Cardiac muscle cell (in vitro differentiated cells and primary cell): ENCODE measurements at regions not wholly inside any gene's neighbourhood (a gene's known extent, or its start where the extent isn't known, plus 50 kb on each side); places are given as distances from the start of the nearest gene placed in this dataset.

Source experiments
- DNase-seq, 2 donors: peaks; one replicate each; pipeline versions ENCODE4 v3.0.0 to v3.0.0-alpha.2; 2010 to 2017; ENCODE audit warnings: low read depth in 1 of 2, low spot score in 1 of 2
- H3K27ac ChIP-seq: fragments of 200-600 bp; sonication (generic); 2 replicates; pipeline ENCODE4 v1.5.1; 2016
- H3K27me3 ChIP-seq: fragments of 200-600 bp; sonication (generic); 2 replicates; pipeline ENCODE4 v1.6.0; 2016; ENCODE audit warnings: control low read depth
- H3K36me3 ChIP-seq: fragments of 200-600 bp; sonication (generic); 2 replicates; pipeline ENCODE4 v1.5.1; 2016; ENCODE audit warnings: control low read depth
- H3K4me1 ChIP-seq: fragments of 200-600 bp; sonication (generic); 2 replicates; pipeline ENCODE4 v1.8.1; 2017; ENCODE audit warnings: low read depth, mild to moderate bottlenecking, mixed run types
- H3K4me3 ChIP-seq: fragments of 200-600 bp; sonication (generic); 2 replicates; pipeline ENCODE4 v1.5.1; 2016; ENCODE audit warnings: mild to moderate bottlenecking
- H3K9me3 ChIP-seq: fragments of 200-600 bp; sonication (generic); 2 replicates; pipeline ENCODE4 v1.5.1; 2017; ENCODE audit warnings: low read depth, mild to moderate bottlenecking, control low read depth
- TF ChIP-seq, protein P1 (sequence below): IDR thresholded peaks from 2 replicates; pipeline ENCODE4 v1.5.1; 2012; ENCODE audit warnings: low read depth, mild to moderate bottlenecking, low read length

DNA sequence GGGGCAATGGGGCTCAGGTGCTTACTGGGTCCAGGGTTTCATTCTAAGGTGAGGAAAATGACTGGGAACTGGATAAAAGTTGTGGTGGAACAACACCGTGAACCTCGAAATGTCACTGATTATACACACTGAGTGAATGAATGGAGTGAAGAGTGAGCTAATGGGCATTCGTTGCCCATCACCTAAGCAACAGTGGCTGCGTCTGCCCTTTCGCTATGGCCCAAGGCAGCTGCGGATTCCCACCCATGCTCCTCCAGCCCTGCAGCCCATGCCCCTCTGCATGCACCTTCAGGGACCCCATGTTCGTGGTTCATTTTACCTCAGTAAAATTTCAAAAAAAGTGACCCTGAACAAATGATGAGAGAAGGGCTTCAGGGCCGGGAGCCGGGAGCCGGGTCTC is 196.3 kb downstream of the CTTN start:
- DNase-seq: no peak
- H3K4me3 ChIP-seq: no peak overlapping the region
- TF ChIP-seq, protein P1, sequence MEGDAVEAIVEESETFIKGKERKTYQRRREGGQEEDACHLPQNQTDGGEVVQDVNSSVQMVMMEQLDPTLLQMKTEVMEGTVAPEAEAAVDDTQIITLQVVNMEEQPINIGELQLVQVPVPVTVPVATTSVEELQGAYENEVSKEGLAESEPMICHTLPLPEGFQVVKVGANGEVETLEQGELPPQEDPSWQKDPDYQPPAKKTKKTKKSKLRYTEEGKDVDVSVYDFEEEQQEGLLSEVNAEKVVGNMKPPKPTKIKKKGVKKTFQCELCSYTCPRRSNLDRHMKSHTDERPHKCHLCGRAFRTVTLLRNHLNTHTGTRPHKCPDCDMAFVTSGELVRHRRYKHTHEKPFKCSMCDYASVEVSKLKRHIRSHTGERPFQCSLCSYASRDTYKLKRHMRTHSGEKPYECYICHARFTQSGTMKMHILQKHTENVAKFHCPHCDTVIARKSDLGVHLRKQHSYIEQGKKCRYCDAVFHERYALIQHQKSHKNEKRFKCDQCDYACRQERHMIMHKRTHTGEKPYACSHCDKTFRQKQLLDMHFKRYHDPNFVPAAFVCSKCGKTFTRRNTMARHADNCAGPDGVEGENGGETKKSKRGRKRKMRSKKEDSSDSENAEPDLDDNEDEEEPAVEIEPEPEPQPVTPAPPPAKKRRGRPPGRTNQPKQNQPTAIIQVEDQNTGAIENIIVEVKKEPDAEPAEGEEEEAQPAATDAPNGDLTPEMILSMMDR: no peak

DNA sequence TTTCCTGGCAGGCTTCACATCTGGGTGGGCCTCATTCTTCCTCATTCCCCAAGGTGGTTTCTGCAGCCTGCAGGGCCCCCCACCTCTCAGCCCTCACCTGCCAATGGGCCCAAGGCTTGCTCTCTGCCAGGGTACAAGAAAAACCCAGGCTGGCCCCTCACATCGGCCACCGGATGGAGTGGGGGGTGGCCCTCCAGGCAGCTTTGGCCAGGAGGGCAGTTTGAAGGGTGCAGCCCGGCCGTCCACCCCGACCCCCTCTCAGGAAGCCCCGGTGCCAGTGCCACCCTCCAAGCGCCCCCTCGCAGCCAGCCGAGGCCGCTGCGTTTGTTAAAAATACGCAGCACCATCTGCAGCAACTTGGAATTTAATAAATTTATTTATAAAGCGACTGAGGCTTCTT is 196.7 kb downstream of the CTTN start:
- Histone ChIP-seq H3K36me3 (no peaks in the 10 kb centered on the region), H3K4me3 (no peak overlapping the region), H3K4me1 (no peaks in the 10 kb centered on the region), H3K9me3 (no peaks in the 10 kb centered on the region), H3K27me3 (no peaks in the 10 kb centered on the region), H3K27ac (no peak overlapping the region)
- TF ChIP-seq, protein P1: no peak
- DNase-seq: no peak

More for the DNA sequence above, 196.3 kb downstream of the CTTN start:
- H3K9me3 ChIP-seq: no peaks in the 10 kb centered on the region
- H3K4me1 ChIP-seq: no peaks in the 10 kb centered on the region
- no peak overlapping the region for H3K27ac ChIP-seq
- no peaks in the 10 kb centered on the region for H3K27me3 ChIP-seq
- H3K36me3 ChIP-seq: no peaks in the 10 kb centered on the region

DNA sequence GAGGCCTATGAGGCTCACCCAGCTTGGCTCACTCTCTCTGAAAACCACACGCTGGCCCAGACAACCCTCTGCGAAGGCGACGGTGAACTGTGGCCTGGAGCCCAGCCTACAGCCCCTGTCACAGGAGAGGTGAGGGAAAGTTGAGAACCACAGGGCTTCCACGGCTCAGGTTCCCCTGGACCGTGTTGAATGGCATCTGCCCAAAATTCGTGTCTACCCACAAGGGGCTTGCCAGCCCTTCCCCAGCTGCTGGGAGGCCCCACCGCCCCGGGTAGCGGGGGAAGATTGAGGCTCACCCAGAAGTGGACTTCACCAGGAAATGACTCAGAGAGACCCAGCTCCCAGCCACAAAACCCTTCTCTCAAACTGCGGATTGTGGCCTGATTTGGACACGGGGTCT is 197.1 kb downstream of the CTTN start:
- no peak for DNase-seq
- no peaks in the 10 kb centered on the region for H3K36me3 ChIP-seq
- H3K9me3 ChIP-seq: no peaks in the 10 kb centered on the region
- H3K4me1 ChIP-seq: no peaks in the 10 kb centered on the region
- TF ChIP-seq, protein P1: no peak
- H3K4me3 ChIP-seq: no peak overlapping the region
- H3K27ac ChIP-seq: no peak overlapping the region
- no peaks in the 10 kb centered on the region for H3K27me3 ChIP-seq

DNA sequence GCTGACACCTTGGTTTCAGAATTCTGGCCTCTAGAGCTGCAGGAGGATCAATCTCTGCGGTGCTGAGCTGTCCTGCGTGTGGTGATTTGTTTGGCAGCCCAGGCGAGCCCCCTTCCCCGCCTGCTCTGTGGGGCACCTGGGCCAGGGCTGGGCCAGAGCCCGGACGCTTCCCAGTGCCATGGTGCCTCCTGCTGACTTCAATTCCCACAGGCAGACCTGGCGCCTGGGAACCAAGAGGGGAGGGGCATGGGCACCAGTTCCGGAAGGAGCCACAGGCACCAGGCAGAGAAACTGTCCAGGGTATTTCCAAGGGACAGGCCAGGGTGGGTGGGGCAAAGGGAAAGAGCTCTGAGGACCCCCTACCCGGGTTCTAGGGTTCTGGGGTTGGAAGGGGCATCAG is 197.8 kb downstream of the CTTN start:
- Histone ChIP-seq H3K4me1 (no peaks in the 10 kb centered on the region), H3K27ac (no peak overlapping the region), H3K4me3 (no peak overlapping the region), H3K27me3 (no peaks in the 10 kb centered on the region), H3K9me3 (no peaks in the 10 kb centered on the region), H3K36me3 (no peaks in the 10 kb centered on the region)
- DNase-seq: no peak
- TF ChIP-seq, protein P1: no peak

DNA sequence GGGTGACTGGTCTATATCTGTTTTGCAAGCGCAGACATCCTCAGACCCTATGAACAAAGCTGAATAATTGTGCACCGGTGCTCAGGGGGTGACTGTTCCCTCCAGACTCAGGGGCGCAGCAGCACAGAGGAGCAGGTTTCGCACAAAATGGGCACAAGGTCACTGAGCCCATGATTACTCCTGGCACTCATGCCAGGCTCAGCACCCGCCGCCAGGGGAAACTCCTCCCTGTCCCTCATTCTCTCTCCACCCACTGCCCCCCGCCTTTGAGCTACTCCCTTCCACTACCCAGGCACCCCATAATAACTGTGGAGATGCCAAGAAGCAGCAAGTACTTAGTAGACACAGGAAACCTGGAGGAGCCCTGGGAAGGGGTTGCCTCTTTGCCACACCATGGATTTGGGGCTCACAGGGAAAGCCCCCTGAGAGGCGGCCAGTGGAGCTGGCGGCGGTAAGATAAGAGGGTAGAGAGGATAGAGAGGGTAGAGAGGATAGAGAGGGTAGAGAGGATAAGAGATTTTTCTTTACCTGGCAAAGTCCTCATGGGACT is 198.8 kb downstream of the CTTN start:
- Histone ChIP-seq H3K4me1 (no peaks in the 10 kb centered on the region), H3K27me3 (no peaks in the 10 kb centered on the region), H3K9me3 (no peaks in the 10 kb centered on the region), H3K36me3 (no peaks in the 10 kb centered on the region), H3K4me3 (no peak overlapping the region), H3K27ac (no peak overlapping the region)
- no peak for DNase-seq
- TF ChIP-seq, protein P1: no peak
